A673 (cell line): ENCODE measurements at regions not wholly inside any gene's neighbourhood (a gene's known extent, or its start where the extent isn't known, plus 50 kb on each side); places are given as distances from the start of the nearest gene placed in this dataset.

Experiments
- BruUV-seq: library from RNA; stranded (reverse); fragments of 400-500 nt; replicated peaks from 2 replicates; lab custom pipeline; 2021; lab: Mats Ljungman, UMichigan
- CTCF ChIA-PET: fragments of 300-600 bp; sonication (Branson Sonifier 250); formaldehyde crosslinking; loops from one replicate; lab custom pipeline; 2022; ENCODE audit warnings: antibody characterized with exemption; lab: Charles Lee
- POLR2A ChIA-PET: fragments of 300-600 bp; sonication (Branson Sonifier 250); formaldehyde crosslinking; loops from one replicate; lab custom pipeline; 2022; ENCODE audit warnings: antibody characterized with exemption; ENCODE audit not compliant: low non-redundant PET; lab: Charles Lee
- DNase-seq: peaks from one replicate; pipeline ENCODE4 v3.0.0-alpha.2; 2015; ENCODE audit warnings: low spot score
- H3K27ac ChIP-seq: fragments of 200-600 bp; sonication (generic); 2 replicates; pipeline ENCODE4 v1.5.1; 2016; ENCODE audit warnings: mixed run types, low read depth, mild to moderate bottlenecking, mixed read lengths, antibody characterized with exemption, low read length; ENCODE audit not compliant: poor library complexity, severe bottlenecking
- H3K27me3 ChIP-seq: fragments of 200-600 bp; sonication (generic); replicated peaks from 2 replicates; pipeline ENCODE4 v1.6.1; 2017; ENCODE audit warnings: mixed run types, low read depth, mild to moderate bottlenecking, mixed read lengths, antibody characterized with exemption, low read length; ENCODE audit not compliant: insufficient read depth, poor library complexity
- H3K36me3 ChIP-seq: fragments of 200-600 bp; sonication (generic); 2 replicates; pipeline ENCODE4 v1.6.1; 2016; ENCODE audit warnings: mixed run types, mild to moderate bottlenecking, mixed read lengths, antibody characterized with exemption, low read length; ENCODE audit not compliant: insufficient read depth, poor library complexity, severe bottlenecking
- H3K4me1 ChIP-seq: fragments of 200-600 bp; sonication (generic); 2 replicates; pipeline ENCODE4 v1.6.1; 2017; ENCODE audit warnings: mixed run types, mild to moderate bottlenecking, mixed read lengths, antibody characterized with exemption, low read length; ENCODE audit not compliant: insufficient read depth, poor library complexity, severe bottlenecking
- H3K4me3 ChIP-seq: fragments of 200-600 bp; sonication (generic); 2 replicates; pipeline ENCODE4 v1.5.1; 2016; ENCODE audit warnings: low read depth, mixed run types, mild to moderate bottlenecking, mixed read lengths, low read length; ENCODE audit not compliant: poor library complexity, severe bottlenecking
- H3K9me3 ChIP-seq: fragments of 200-600 bp; sonication (generic); 2 replicates; pipeline ENCODE4 v1.6.1; 2016; ENCODE audit warnings: mixed run types, low read depth, mild to moderate bottlenecking, mixed read lengths, antibody characterized with exemption, low read length; ENCODE audit not compliant: poor library complexity, severe bottlenecking
- EZH2 ChIP-seq: fragments of 200-600 bp; sonication (generic); IDR thresholded peaks from 2 replicates; pipeline ENCODE4 v1.6.1; 2017; ENCODE audit warnings: borderline replicate concordance, low read depth, mild to moderate bottlenecking, mixed read lengths, antibody characterized with exemption, low read length; ENCODE audit not compliant: poor library complexity, severe bottlenecking
- intact Hi-C: fragments of 100-400 bp; cut with micrococcal nuclease; formaldehyde crosslinking; loops from one replicate; pipeline ENCODE4 v1.10.0; 2022; ENCODE audit not compliant: unreplicated experiment
- TF ChIP-seq, protein P1 (sequence below): fragments of 300-800, 200-600 bp; sonication (generic); conservative IDR thresholded peaks from 2 replicates; pipeline ENCODE4 v1.5.1; 2017; ENCODE audit warnings: low read depth, mild to moderate bottlenecking, antibody characterized with exemption, low read length, moderate library complexity, mixed read lengths

DNA sequence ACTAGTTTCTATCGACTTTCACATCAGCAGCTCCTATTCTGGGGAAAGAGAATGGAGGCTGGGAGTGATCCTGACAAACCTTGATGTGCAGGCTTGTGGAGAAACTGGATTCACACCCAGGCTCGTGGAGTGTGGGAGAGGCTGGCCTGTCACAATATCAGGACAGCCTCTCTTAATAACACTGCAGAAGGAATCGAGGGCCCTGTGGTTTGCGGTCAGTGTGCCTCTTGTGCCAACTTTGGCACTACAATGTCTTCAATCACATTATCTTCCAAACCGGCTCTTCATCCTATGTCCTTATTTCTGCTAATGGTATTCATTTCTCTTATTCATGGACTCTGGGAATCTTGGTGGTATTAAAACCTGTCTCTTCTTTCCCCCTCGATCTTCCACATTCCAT, 92.7 kb downstream of the PRL start:
- no TSS peak for BruUV-seq
- ChIA-PET CTCF (no interaction called here), POLR2A (interaction anchor here (0.7 kb wide), 1 partner anchor 16 kb away, joined by 3 read pairs; no protein-coding TSS in a partner anchor)
- no peak for DNase-seq
- H3K27me3 ChIP-seq: no peaks in the 10 kb centered on the region
- no peak overlapping the region for H3K27ac ChIP-seq
- intact Hi-C loops: no loop called here
- no peaks in the 10 kb centered on the region for H3K9me3 ChIP-seq
- no peaks in the 10 kb centered on the region for H3K4me1 ChIP-seq
- H3K4me3 ChIP-seq: no peak overlapping the region
- no peaks in the 10 kb centered on the region for H3K36me3 ChIP-seq
- no peak for TF ChIP-seq EZH2
- TF ChIP-seq, protein P1, sequence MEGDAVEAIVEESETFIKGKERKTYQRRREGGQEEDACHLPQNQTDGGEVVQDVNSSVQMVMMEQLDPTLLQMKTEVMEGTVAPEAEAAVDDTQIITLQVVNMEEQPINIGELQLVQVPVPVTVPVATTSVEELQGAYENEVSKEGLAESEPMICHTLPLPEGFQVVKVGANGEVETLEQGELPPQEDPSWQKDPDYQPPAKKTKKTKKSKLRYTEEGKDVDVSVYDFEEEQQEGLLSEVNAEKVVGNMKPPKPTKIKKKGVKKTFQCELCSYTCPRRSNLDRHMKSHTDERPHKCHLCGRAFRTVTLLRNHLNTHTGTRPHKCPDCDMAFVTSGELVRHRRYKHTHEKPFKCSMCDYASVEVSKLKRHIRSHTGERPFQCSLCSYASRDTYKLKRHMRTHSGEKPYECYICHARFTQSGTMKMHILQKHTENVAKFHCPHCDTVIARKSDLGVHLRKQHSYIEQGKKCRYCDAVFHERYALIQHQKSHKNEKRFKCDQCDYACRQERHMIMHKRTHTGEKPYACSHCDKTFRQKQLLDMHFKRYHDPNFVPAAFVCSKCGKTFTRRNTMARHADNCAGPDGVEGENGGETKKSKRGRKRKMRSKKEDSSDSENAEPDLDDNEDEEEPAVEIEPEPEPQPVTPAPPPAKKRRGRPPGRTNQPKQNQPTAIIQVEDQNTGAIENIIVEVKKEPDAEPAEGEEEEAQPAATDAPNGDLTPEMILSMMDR: no peak

DNA sequence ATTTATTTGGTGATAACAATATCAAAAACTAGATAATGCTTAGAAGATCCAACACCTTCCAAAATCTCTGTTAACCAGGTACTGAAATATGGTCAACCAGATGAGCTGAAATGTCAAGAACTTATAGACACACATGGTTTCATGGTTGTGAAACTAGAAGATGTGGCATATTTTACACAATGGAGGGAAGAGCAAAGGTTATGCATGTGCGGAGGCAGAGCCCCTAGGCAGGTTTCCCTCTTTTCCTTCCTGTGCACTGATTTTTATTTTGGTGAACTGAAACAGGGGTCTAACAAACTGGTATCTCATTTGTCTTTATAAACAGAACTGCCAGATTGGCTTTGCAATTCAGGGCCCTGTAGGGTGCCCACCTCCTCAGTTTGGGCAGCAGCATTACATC, 91.6 kb downstream of the PRL start:
- ChIA-PET POLR2A (no interaction called here), CTCF (no interaction called here)
- no peak for DNase-seq
- Histone ChIP-seq H3K4me3 (no peak overlapping the region), H3K36me3 (no peaks in the 10 kb centered on the region), H3K4me1 (no peaks in the 10 kb centered on the region), H3K27ac (no peak overlapping the region), H3K27me3 (no peaks in the 10 kb centered on the region), H3K9me3 (no peaks in the 10 kb centered on the region)
- no TSS peak for BruUV-seq
- intact Hi-C loops: no loop called here
- TF ChIP-seq, protein P1: no peak
- TF ChIP-seq EZH2: no peak

DNA sequence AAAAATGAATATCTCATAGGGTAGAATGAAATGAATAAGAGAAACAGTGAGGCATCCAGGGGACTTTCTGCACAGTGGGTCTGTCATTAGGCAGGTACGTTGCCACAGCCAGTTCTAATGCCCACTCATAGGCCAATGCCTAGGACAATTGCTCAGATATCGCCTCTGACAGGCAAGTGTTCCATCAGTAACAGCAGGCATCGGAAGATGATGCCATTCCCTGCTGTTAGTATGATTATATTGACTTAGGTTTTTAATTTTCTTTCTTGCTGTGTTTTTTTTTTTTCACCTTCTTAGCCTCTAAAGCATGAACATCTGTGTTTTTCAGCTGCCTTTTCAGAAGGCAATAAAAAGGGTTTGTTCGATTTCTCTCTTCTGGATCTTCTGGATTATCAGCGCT, 90.7 kb downstream of the PRL start:
- Histone ChIP-seq H3K27me3 (no peaks in the 10 kb centered on the region), H3K36me3 (no peaks in the 10 kb centered on the region), H3K4me1 (no peaks in the 10 kb centered on the region), H3K27ac (no peak overlapping the region), H3K9me3 (no peaks in the 10 kb centered on the region), H3K4me3 (no peak overlapping the region)
- ChIA-PET POLR2A (no interaction called here), CTCF (no interaction called here)
- no peak for DNase-seq
- BruUV-seq: no TSS peak
- intact Hi-C loops: no loop called here
- TF ChIP-seq, protein P1: no peak
- no peak for TF ChIP-seq EZH2
